Mesenchymal stem cell (in vitro differentiated cells and primary cell): ENCODE measurements at regions not wholly inside any gene's neighbourhood (a gene's known extent, or its start where the extent isn't known, plus 50 kb on each side); places are given as distances from the start of the nearest gene placed in this dataset.
A peak's percentile ranks its signal among the peaks of the same experiment; 100 is the strongest.

Experiments used
- DNase-seq: peaks from one replicate; pipeline ENCODE4 v3.0.0-alpha.2; 2013
- H2AFZ ChIP-seq: one replicate; pipeline ENCODE4 v1.6.1; 2013; ENCODE audit warnings: low read depth, mild to moderate bottlenecking, control low read depth, inconsistent platforms, low read length, moderate library complexity
- H2AK5ac ChIP-seq: 2 replicates; pipeline ENCODE4 v1.6.1; 2013; ENCODE audit warnings: low read length, moderate library complexity, mild to moderate bottlenecking, inconsistent platforms; ENCODE audit not compliant: severe bottlenecking
- H2BK120ac ChIP-seq: one replicate; pipeline ENCODE4 v1.6.1; 2013; ENCODE audit warnings: low read depth, mild to moderate bottlenecking, inconsistent platforms, low read length, moderate library complexity
- H2BK12ac ChIP-seq, 2 experiments: one replicate each; pipeline ENCODE4 v1.6.1; 2013; ENCODE audit warnings: inconsistent platforms in 2 of 2, low read length in 2 of 2, mild to moderate bottlenecking in 2 of 2, moderate library complexity in 2 of 2, control low read depth in 1 of 2
- H2BK15ac ChIP-seq: one replicate; pipeline ENCODE4 v1.6.1; 2013; ENCODE audit warnings: mild to moderate bottlenecking, low read depth, inconsistent platforms; ENCODE audit not compliant: poor library complexity, severe bottlenecking
- H2BK5ac ChIP-seq: 2 replicates; pipeline ENCODE4 v1.6.1; 2013; ENCODE audit warnings: low read depth, mild to moderate bottlenecking, low read length, control low read depth, inconsistent platforms; ENCODE audit not compliant: poor library complexity, severe bottlenecking
- H3K14ac ChIP-seq, 2 experiments: one replicate each; pipeline ENCODE4 v1.6.1; 2013; ENCODE audit warnings: inconsistent platforms in 2 of 2, low read length in 2 of 2, control low read depth in 1 of 2, mild to moderate bottlenecking in 1 of 2, moderate library complexity in 1 of 2
- H3K18ac ChIP-seq, 2 experiments: one replicate each; pipeline ENCODE4 v1.6.1; 2013; ENCODE audit warnings: inconsistent platforms in 2 of 2, low read length in 2 of 2, control low read depth in 1 of 2, low read depth in 1 of 2, mild to moderate bottlenecking in 1 of 2
- H3K23ac ChIP-seq, 2 experiments: one replicate each; pipeline ENCODE4 v1.6.1; 2013; ENCODE audit warnings: inconsistent platforms in 2 of 2, low read length in 2 of 2, mild to moderate bottlenecking in 2 of 2, moderate library complexity in 2 of 2, control low read depth in 1 of 2
- H3K27ac ChIP-seq: 2 replicates; pipeline ENCODE4 v1.5.1; 2013; ENCODE audit warnings: mild to moderate bottlenecking, moderate library complexity, low read length, control low read depth, inconsistent platforms; ENCODE audit not compliant: poor library complexity, severe bottlenecking
- H3K27me3 ChIP-seq, 2 experiments: 2 replicates each; pipeline versions ENCODE4 v1.6.1 to v1.7.0; 2013; ENCODE audit warnings: low read length in 2 of 2, mild to moderate bottlenecking in 2 of 2, moderate library complexity in 2 of 2, control low read depth in 1 of 2, inconsistent platforms in 1 of 2; ENCODE audit not compliant: control insufficient read depth in 1 of 2, insufficient read depth in 1 of 2
- H3K36me3 ChIP-seq, 2 experiments: 2 replicates each; pipeline versions ENCODE4 v1.6.1 to v1.7.0; 2013; ENCODE audit warnings: low read length in 2 of 2, control low read depth in 1 of 2, inconsistent platforms in 1 of 2, low read depth in 1 of 2, mild to moderate bottlenecking in 1 of 2; ENCODE audit not compliant: insufficient read depth in 2 of 2, control insufficient read depth in 1 of 2
- H3K4ac ChIP-seq, 2 experiments: one replicate each; pipeline ENCODE4 v1.6.1; 2013; ENCODE audit warnings: inconsistent platforms in 2 of 2, low read length in 2 of 2, mild to moderate bottlenecking in 2 of 2, moderate library complexity in 2 of 2, control low read depth in 1 of 2, low read depth in 1 of 2
- H3K4me1 ChIP-seq: 2 replicates; pipeline ENCODE4 v1.6.1; 2013; ENCODE audit warnings: low read depth, low read length, control low read depth; ENCODE audit not compliant: control insufficient read depth, insufficient read depth
- H3K4me2 ChIP-seq: 2 replicates; pipeline ENCODE4 v1.6.1; 2013; ENCODE audit warnings: low read length, mild to moderate bottlenecking, inconsistent platforms; ENCODE audit not compliant: poor library complexity, severe bottlenecking
- H3K4me3 ChIP-seq, 2 experiments: 2 replicates each; pipeline versions ENCODE4 v1.5.1 to v1.7.0; 2013; ENCODE audit warnings: low read length in 2 of 2, mild to moderate bottlenecking in 2 of 2, control low read depth in 1 of 2, low read depth in 1 of 2; ENCODE audit not compliant: insufficient read depth in 1 of 2
- H3K79me1 ChIP-seq: replicated peaks from 2 replicates; pipeline ENCODE4 v1.6.1; 2013; ENCODE audit warnings: mild to moderate bottlenecking, control low read depth, low read length, inconsistent platforms; ENCODE audit not compliant: poor library complexity, severe bottlenecking
- H3K9ac ChIP-seq: 2 replicates; pipeline ENCODE4 v1.7.0; 2013; ENCODE audit warnings: mild to moderate bottlenecking, low read length, moderate library complexity
- H3K9me3 ChIP-seq: 2 replicates; pipeline ENCODE4 v1.7.0; 2013; ENCODE audit warnings: mild to moderate bottlenecking, low read length; ENCODE audit not compliant: control insufficient read depth
- H4K8ac ChIP-seq: one replicate; pipeline ENCODE4 v1.6.1; 2013; ENCODE audit warnings: inconsistent platforms, mild to moderate bottlenecking, low read length, moderate library complexity
- H4K91ac ChIP-seq: one replicate; pipeline ENCODE4 v1.6.1; 2013; ENCODE audit warnings: mild to moderate bottlenecking, low read length, inconsistent platforms
- WGBS: methylation state at CpG from one replicate; pipeline ENCODE4 v1.1.7; 2013; ENCODE audit warnings: mixed read lengths; 5-methylcytosine and 5-hydroxymethylcytosine counted together

DNA sequence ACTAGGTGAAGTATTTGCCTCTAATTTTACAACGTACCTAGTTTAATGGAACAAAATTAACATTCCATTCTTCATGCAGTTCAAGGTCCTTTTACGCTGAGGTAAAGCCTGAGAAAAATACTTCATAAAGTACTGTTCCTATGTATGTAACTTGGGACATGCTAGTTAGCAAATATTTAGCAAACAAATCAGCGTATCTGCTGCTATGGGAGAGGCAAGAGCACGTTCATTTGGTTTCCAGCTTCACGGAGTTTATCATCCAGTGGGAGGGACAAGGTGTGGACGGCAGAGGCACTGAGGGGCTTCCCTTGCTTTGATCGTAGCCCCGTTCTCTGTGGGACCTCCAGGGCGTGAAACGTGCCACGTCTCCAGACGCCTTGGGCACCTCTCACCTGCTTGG, 248.8 kb downstream of the IRS2 start:
- Histone ChIP-seq H3K79me1 (no peaks in the 10 kb centered on the region), H3K9me3 (no peaks in the 10 kb centered on the region), H3K27me3 (no peaks in the 10 kb centered on the region), H3K36me3 (no peaks in the 10 kb centered on the region), H2BK5ac (no peak overlapping the region), H2BK15ac (no peak overlapping the region), H3K4me2 (no peak overlapping the region), H3K14ac (no peak overlapping the region), H3K18ac (no peak overlapping the region), H3K9ac (no peak overlapping the region), H4K91ac (no peak overlapping the region), H2BK12ac (no peak overlapping the region), H4K8ac (no peak overlapping the region), H3K4me1 (peaks cover 2% of the 10 kb centered on the region), H2BK120ac (no peak overlapping the region), H3K27ac (no peak overlapping the region), H3K23ac (no peak overlapping the region), H3K4me3 (no peak overlapping the region), H2AK5ac (no peak overlapping the region), H2AFZ (no peak overlapping the region), H3K4ac (no peak overlapping the region)
- 86% methylated on average over 9 of the region's 12 CpGs for WGBS
- DNase-seq = no peak

DNA sequence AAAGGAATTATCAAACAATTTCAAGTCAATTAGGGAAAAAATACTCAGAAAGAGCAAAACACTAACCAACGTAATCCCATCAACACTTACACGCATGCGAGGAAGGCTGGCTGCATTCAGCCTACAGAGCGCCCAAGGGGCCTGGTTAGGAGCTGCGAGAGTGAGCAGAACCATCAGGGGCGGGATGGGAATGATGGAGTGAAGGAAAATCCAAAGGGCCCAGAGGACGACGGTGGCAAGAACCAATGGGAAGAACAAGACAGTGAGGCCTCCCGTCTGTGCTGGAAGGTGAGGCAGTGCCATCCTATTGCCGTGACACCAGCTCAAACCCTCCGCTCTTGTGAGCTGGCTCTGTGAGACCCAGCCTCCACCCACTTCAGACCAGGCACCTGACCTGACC, 253.0 kb downstream of the IRS2 start:
- Histone ChIP-seq H3K27ac (no peak overlapping the region), H2BK5ac (no peak overlapping the region), H3K9ac (no peak overlapping the region), H2BK15ac (no peak overlapping the region), H3K36me3 (no peaks in the 10 kb centered on the region), H3K4me1 (peaks cover 1% of the 10 kb centered on the region), H3K18ac (no peak overlapping the region), H4K8ac (no peak overlapping the region), H3K4me2 (no peak overlapping the region), H2AK5ac (peak overlapping the region; percentile 23), H2BK120ac (no peak overlapping the region), H3K27me3 (no peaks in the 10 kb centered on the region), H2BK12ac (no peak overlapping the region), H3K4ac (no peak overlapping the region), H3K9me3 (no peaks in the 10 kb centered on the region), H2AFZ (no peak overlapping the region), H4K91ac (no peak overlapping the region), H3K79me1 (no peaks in the 10 kb centered on the region), H3K4me3 (no peak overlapping the region), H3K14ac (no peak overlapping the region), H3K23ac (no peak overlapping the region)
- no peak for DNase-seq
- 96% methylated on average over 10 of the region's 11 CpGs for WGBS

DNA sequence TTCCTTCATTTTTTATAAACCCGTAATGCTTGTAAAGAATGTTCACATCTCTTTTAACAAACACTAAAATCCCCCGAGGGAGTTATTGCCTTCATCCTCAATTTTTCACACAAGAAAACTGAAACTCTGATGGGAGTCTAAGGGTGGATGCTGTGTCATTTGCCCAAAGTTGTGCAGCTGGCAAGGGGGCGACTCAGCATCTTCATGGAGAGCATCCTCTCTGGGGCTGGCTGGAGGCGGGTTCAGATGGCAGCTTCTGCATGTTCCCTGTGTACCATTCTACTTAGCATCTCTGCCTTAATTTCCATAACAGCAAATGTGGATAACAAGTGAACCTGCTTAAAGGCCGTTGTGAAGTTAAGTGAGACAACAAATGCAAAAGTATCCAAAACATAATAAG, 256.4 kb downstream of the IRS2 start:
- no peak overlapping the region for H4K91ac ChIP-seq
- H2BK5ac ChIP-seq = no peak overlapping the region
- DNase-seq = no peak
- H2BK120ac ChIP-seq = no peak overlapping the region
- no peaks in the 10 kb centered on the region for H3K9me3 ChIP-seq
- no peak overlapping the region for H2AK5ac ChIP-seq
- no peaks in the 10 kb centered on the region for H3K36me3 ChIP-seq
- H4K8ac ChIP-seq = no peak overlapping the region
- H2BK12ac ChIP-seq = no peak overlapping the region
- no peak overlapping the region for H3K4ac ChIP-seq
- H3K4me2 ChIP-seq = no peak overlapping the region
- H3K9ac ChIP-seq = no peak overlapping the region
- H3K23ac ChIP-seq = no peak overlapping the region
- H3K27ac ChIP-seq = no peak overlapping the region
- no peaks in the 10 kb centered on the region for H3K27me3 ChIP-seq
- no peak overlapping the region for H2AFZ ChIP-seq
- H3K79me1 ChIP-seq = no peaks in the 10 kb centered on the region
- H3K14ac ChIP-seq = no peak overlapping the region
- no peak overlapping the region for H3K18ac ChIP-seq
- H2BK15ac ChIP-seq = no peak overlapping the region
- 96% methylated on average over 3 of the region's 5 CpGs for WGBS
- no peak overlapping the region for H3K4me3 ChIP-seq
- peaks cover 1% of the 10 kb centered on the region for H3K4me1 ChIP-seq

DNA sequence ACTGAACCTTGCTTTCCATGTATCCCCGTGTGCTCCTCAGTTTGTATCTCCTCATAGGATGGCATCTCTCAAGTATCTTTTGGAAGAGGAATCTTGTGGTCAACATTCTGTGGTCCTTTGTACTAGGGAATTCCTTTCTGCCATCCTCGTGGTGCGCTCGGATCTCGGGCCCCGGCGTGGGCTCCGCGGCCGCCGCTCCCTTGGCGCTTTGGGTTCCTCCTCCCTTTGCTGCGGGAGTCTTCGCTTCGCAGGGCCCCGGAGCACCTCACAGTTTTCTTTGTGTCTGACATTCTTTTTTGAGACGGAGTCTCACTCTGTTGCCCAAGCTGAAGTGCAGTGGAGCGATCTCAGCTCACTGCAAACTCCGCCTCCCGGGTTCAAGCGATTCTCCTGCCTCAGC, 264.7 kb downstream of the IRS2 start:
- Histone ChIP-seq H3K4ac (no peak overlapping the region), H3K4me3 (no peak overlapping the region), H3K4me2 (no peak overlapping the region), H3K27me3 (no peaks in the 10 kb centered on the region), H3K18ac (no peak overlapping the region), H3K23ac (no peak overlapping the region), H3K14ac (no peak overlapping the region), H4K91ac (no peak overlapping the region), H3K79me1 (no peaks in the 10 kb centered on the region), H3K27ac (no peak overlapping the region), H2BK120ac (no peak overlapping the region), H2BK12ac (no peak overlapping the region), H3K36me3 (no peaks in the 10 kb centered on the region), H2AFZ (no peak overlapping the region), H3K9ac (no peak overlapping the region), H2AK5ac (no peak overlapping the region), H3K4me1 (no peaks in the 10 kb centered on the region), H4K8ac (no peak overlapping the region), H2BK15ac (no peak overlapping the region), H3K9me3 (no peaks in the 10 kb centered on the region), H2BK5ac (no peak overlapping the region)
- WGBS = 98% methylated on average over 21 of the region's 21 CpGs
- DNase-seq = no peak
